IPS DF 6.9 (cell line): ENCODE measurements at regions not wholly inside any gene's neighbourhood (a gene's known extent, or its start where the extent isn't known, plus 50 kb on each side); places are given as distances from the start of the nearest gene placed in this dataset.

ENCODE experiments used
- DNase-seq: peaks from one replicate; pipeline ENCODE4 v3.0.0-alpha.2; 2013; ENCODE audit warnings: low read depth, low spot score
- H3K27ac ChIP-seq: one replicate; pipeline ENCODE4 v1.5.1; 2013; ENCODE audit warnings: low read length, control low read depth
- H3K27me3 ChIP-seq: 2 replicates; pipeline ENCODE4 v1.6.1; 2013; ENCODE audit warnings: mild to moderate bottlenecking, low read length; ENCODE audit not compliant: control insufficient read depth, insufficient read depth
- H3K36me3 ChIP-seq: 2 replicates; pipeline ENCODE4 v1.6.1; 2013; ENCODE audit warnings: low read length; ENCODE audit not compliant: control insufficient read depth, insufficient read depth
- H3K4me1 ChIP-seq: 2 replicates; pipeline ENCODE4 v1.6.1; 2013; ENCODE audit warnings: low read length; ENCODE audit not compliant: control insufficient read depth, insufficient read depth
- H3K4me3 ChIP-seq: 2 replicates; pipeline ENCODE4 v1.5.1; 2013; ENCODE audit warnings: mild to moderate bottlenecking, low read length
- H3K9me3 ChIP-seq: 2 replicates; pipeline ENCODE4 v1.6.1; 2013; ENCODE audit warnings: low read length, inconsistent platforms; ENCODE audit not compliant: control insufficient read depth, insufficient read depth
- WGBS: extraction: QIAGEN DNeasy Blood & Tissue Kit; methylation state at CpG from one replicate; pipeline ENCODE4 v1.1.7; 2013; ENCODE audit warnings: mixed read lengths, missing lambda C conversion rate; ENCODE audit not compliant: insufficient read length, insufficient coverage; 5-methylcytosine and 5-hydroxymethylcytosine counted together

DNA sequence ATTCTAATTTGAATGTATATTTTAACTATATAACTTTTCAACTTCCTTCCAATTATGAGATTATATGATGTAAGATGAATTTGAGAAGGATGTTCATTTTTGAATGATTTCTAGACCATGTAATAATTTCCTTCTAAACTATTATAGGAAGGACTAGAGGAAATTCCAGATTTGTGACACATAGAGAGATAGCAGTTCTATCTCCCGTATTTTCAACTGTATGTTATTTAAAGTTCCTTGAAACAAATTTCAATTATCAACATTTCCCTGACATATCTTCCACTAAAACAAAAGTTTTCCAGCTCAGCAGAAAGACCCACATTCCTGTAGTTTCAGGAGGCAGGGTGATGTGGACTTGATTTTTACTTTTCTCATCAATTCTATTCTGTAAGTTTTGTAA, 396.7 kb upstream of the C1orf87 start:
- WGBS, result no CpG with 5 or more reads among the region's 1 CpG

DNA sequence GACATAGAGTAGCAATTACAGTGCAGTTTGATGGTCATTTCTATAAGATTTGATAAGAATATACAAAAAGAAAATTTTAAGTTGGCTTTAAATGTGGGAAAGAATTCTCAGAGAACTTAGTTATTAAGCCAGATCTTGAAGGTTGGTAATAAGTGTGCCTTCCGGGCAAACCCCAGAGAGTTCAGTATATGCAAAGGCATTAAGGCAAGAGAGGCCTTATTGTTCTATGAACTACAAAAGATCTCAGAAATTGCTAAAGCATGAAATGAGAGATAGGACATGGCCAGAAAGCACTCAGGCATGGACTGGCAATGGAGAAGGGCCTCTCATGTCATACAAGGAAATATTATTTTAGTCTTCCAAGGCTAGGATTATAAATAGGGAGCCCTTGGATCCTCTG, 390.2 kb upstream of the C1orf87 start:
- no peaks in the 10 kb centered on the region for H3K9me3 ChIP-seq
- no peaks in the 10 kb centered on the region for H3K27me3 ChIP-seq
- no CpG with 5 or more reads among the region's 1 CpG for WGBS
- no peaks in the 10 kb centered on the region for H3K36me3 ChIP-seq
- H3K4me3 ChIP-seq, result no peak overlapping the region
- no peaks in the 10 kb centered on the region for H3K4me1 ChIP-seq
- no peak overlapping the region for H3K27ac ChIP-seq
- DNase-seq, result no peak

More for the DNA sequence above, 396.7 kb upstream of the C1orf87 start:
- Histone ChIP-seq H3K9me3 (no peaks in the 10 kb centered on the region), H3K4me1 (no peaks in the 10 kb centered on the region), H3K27ac (no peak overlapping the region), H3K4me3 (no peak overlapping the region), H3K27me3 (no peaks in the 10 kb centered on the region), H3K36me3 (no peaks in the 10 kb centered on the region)
- no peak for DNase-seq

DNA sequence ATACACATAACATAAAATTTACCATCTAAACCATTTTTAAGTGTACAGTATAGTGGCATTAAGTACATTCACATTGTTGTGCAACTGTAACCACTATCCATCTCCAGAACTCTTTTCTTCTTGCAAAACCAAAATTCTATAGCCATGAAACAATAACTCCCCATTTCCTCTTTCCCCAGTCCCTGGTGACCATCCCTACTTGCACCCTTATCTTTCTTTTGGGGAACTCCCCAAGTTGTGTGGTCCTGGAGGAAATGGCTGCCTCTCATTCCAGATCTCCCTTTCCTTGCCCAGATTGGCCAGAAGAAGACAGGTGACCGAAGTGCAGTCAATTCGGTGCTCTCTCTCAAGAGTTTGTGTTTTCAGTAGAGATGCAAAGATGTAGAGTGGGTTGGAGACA, 389.6 kb upstream of the C1orf87 start:
- no peaks in the 10 kb centered on the region for H3K9me3 ChIP-seq
- WGBS, result no CpG with 5 or more reads among the region's 2 CpGs
- no peak for DNase-seq

DNA sequence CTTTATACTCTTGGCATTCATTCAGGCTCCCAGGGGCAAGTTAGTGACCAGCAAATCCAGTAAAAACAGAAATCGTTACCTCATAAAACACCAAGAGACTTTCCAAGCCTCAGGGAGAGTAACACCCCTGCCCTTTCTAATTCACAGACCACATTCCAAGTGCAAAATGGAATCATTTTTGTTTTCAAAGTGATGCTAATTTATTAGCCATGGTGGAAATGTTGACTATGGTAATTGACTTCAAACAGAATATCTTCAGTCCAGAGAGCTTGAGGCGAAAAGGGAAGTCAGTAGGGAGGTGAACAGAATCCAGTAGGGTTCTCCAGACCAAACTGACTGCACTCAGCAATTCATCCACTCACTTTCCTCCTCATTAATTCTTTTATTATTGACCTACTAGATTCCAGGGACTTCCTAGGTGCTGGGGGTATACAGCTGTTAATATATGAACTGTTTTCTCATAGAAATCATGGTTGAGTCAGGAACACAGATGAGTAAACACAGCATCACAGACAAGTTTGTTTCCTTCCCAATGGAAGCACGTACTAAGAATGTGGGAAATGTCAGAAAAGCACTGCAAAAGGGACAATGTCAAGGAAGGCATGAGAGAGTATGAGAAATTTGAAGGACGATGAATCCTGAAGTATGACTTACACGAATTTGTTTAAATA, 388.5 kb upstream of the C1orf87 start:
- no peak overlapping the region for H3K4me3 ChIP-seq
- H3K27me3 ChIP-seq, result no peaks in the 10 kb centered on the region
- no peak overlapping the region for H3K27ac ChIP-seq
- H3K9me3 ChIP-seq, result no peaks in the 10 kb centered on the region
- no CpG with 5 or more reads among the region's 5 CpGs for WGBS
- H3K4me1 ChIP-seq, result no peaks in the 10 kb centered on the region
- no peak for DNase-seq
- no peaks in the 10 kb centered on the region for H3K36me3 ChIP-seq

More for the DNA sequence above, 389.6 kb upstream of the C1orf87 start:
- no peaks in the 10 kb centered on the region for H3K27me3 ChIP-seq
- no peaks in the 10 kb centered on the region for H3K4me1 ChIP-seq
- no peaks in the 10 kb centered on the region for H3K36me3 ChIP-seq
- no peak overlapping the region for H3K27ac ChIP-seq
- H3K4me3 ChIP-seq, result no peak overlapping the region

DNA sequence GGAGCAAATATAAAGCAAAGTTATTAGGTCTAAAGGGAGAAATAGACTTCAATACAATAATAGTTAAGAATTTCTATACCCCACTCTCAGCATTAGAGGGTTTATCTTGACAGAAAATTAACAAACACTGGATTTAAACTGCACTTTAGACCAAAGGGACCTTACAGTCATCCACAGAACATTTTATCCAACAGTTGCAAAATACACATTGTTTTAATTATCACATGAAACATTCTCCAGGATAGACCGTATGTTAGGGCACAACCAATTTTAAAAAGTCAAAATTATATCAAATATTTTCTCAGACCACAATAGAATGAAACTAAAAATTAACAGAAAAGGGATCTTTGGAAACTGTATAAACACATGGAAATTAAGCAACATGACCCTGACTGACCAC, 384.5 kb upstream of the C1orf87 start:
- Histone ChIP-seq H3K9me3 (no peaks in the 10 kb centered on the region), H3K4me1 (no peaks in the 10 kb centered on the region), H3K4me3 (no peak overlapping the region), H3K27me3 (no peaks in the 10 kb centered on the region), H3K36me3 (no peaks in the 10 kb centered on the region), H3K27ac (no peak overlapping the region)
- DNase-seq, result no peak
- no CpG with 5 or more reads among the region's 1 CpG for WGBS

DNA sequence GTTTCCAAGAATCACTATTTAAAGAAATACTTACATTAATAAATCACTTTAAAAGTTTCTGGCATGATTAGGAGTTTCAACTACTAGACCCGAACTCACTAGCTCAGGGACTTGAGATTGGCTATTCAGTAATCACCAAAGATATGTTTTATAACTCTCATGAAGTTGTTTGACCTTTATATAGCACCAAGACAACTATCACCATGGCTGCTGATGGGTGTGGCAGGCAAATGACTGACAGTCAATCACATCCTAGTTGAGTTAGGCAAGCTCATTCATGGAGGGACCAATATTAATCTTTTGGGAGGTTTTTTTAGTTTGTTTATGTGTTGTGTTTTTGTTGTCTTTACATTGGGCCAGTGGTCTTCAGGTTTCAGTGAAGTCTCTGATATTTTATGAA, 376.3 kb upstream of the C1orf87 start:
- no peak for DNase-seq
- Histone ChIP-seq H3K4me3 (no peak overlapping the region), H3K27me3 (no peaks in the 10 kb centered on the region), H3K36me3 (no peaks in the 10 kb centered on the region), H3K27ac (no peak overlapping the region), H3K9me3 (no peaks in the 10 kb centered on the region), H3K4me1 (no peaks in the 10 kb centered on the region)
- WGBS, result no CpG with 5 or more reads among the region's 1 CpG

DNA sequence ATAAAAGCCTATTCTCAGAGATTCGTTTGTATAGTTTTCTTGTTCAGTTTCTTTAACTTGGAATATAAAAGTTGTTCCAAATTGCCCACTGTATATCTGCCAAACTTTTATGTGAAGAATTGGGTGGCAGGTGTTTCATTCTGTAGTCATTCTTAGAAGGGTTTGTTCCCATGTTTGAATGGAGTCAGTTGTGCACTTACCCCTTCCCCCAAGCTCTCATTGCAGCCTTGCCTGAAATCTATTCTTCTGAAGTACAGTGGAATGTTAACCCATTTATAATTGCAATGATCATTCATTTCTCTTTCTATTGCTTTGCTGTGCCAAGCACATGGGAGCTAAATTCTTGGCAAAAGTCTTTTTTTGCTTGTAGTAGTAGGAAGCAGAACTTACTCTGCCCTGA, 375.3 kb upstream of the C1orf87 start:
- Histone ChIP-seq H3K4me1 (no peaks in the 10 kb centered on the region), H3K27ac (no peak overlapping the region), H3K9me3 (no peaks in the 10 kb centered on the region), H3K36me3 (no peaks in the 10 kb centered on the region), H3K27me3 (no peaks in the 10 kb centered on the region), H3K4me3 (no peak overlapping the region)
- WGBS, result no CpG with 5 or more reads among the region's 1 CpG
- DNase-seq, result no peak

DNA sequence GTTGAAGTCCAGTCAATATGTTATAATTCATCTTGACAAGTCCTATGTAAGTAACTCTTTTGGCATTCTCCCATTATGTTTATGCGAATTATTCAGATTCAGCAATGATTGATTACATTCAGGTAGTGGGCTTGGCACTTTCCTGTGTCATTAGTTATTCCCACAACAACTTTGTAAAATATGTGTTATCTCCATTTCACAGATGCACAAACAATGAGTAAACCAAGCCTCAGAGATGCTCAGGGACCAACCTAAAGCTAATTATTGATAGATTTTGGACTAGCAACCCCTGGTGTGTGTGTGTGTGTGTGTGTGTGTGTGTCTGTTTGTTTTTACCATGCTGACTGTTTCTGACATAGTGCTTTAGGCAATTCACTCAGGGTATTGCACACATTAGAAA, 371.1 kb upstream of the C1orf87 start:
- H3K4me3 ChIP-seq, result no peak overlapping the region
- no peaks in the 10 kb centered on the region for H3K36me3 ChIP-seq
- no peaks in the 10 kb centered on the region for H3K4me1 ChIP-seq
- H3K27ac ChIP-seq, result no peak overlapping the region
- DNase-seq, result no peak
- no CpG with 5 or more reads among the region's 1 CpG for WGBS
- H3K9me3 ChIP-seq, result no peaks in the 10 kb centered on the region
- no peaks in the 10 kb centered on the region for H3K27me3 ChIP-seq

DNA sequence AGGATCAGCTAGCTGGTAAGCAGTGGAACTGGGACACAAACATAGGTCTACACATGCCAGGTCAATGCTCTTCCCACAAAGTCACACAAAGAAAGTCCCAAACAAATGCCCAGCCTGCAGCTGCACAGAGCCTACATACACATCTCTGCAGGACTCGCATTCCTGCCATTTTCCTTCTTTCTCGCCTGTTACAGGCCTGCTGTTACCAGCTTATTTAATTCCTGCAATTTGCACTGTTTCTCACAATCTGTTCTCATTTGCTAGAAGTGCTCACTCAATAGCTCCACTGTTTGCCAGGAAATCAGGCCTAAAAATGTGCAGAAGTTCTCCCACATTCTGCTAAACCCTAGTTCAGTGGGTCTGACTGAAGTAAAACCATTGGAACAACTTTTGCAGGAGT, 362.6 kb upstream of the C1orf87 start:
- H3K36me3 ChIP-seq, result no peaks in the 10 kb centered on the region
- no peaks in the 10 kb centered on the region for H3K9me3 ChIP-seq
- no peaks in the 10 kb centered on the region for H3K4me1 ChIP-seq
- H3K4me3 ChIP-seq, result no peak overlapping the region
- no peaks in the 10 kb centered on the region for H3K27me3 ChIP-seq
- DNase-seq, result no peak
- WGBS, result no CpG with 5 or more reads among the region's 2 CpGs
- no peak overlapping the region for H3K27ac ChIP-seq

DNA sequence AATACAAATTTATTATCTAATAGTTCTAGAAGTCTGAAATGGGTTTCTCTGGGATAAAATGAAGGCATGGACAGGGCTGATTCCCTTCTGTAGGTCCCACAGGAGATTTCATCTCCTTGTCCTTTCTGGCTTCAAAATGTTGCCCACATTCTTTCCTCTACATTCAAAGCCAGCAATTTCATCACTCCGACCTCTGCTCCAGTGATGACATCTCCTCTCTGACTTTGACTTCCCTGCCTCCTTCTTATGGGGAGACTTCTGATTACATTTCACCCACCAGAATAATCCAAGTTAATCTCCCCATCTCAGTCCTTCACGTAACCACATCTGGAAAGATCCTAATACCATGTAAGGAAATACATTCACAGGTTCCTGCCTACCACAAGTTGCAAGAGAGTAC, 358.0 kb upstream of the C1orf87 start:
- no peaks in the 10 kb centered on the region for H3K9me3 ChIP-seq
- H3K4me3 ChIP-seq, result no peak overlapping the region
- H3K36me3 ChIP-seq, result no peaks in the 10 kb centered on the region
- no peaks in the 10 kb centered on the region for H3K27me3 ChIP-seq
- H3K4me1 ChIP-seq, result no peaks in the 10 kb centered on the region
- no peak for DNase-seq
- no peak overlapping the region for H3K27ac ChIP-seq
- WGBS, result no CpG with 5 or more reads among the region's 2 CpGs

DNA sequence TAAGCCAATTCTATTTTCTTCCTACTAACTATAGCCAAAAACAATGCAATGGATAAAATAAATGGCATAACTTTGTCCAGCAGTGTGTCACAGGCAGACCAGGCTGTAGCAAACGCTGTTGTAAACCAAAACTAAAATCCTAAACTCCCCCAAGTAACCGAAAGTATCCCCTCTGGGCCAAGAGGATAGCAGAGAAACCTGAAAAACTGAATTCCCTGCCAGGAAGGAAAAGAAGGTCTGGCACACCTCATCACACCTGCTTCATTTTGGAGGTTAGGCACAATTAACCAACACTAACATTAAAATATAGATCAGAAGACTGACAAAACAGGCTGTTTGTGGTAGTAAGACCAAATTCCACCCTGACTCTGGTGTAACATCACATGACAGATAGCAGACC, 356.8 kb upstream of the C1orf87 start:
- Histone ChIP-seq H3K4me1 (no peaks in the 10 kb centered on the region), H3K27ac (no peak overlapping the region), H3K4me3 (no peak overlapping the region), H3K9me3 (no peaks in the 10 kb centered on the region), H3K27me3 (no peaks in the 10 kb centered on the region), H3K36me3 (no peaks in the 10 kb centered on the region)
- DNase-seq, result no peak
- WGBS, result no CpG with 5 or more reads among the region's 2 CpGs
